ENCODE measurements at regions not wholly inside any gene's neighbourhood (a gene's known extent, or its start where the extent isn't known, plus 50 kb on each side); places are given as distances from the start of the nearest gene placed in this dataset.

DNA sequence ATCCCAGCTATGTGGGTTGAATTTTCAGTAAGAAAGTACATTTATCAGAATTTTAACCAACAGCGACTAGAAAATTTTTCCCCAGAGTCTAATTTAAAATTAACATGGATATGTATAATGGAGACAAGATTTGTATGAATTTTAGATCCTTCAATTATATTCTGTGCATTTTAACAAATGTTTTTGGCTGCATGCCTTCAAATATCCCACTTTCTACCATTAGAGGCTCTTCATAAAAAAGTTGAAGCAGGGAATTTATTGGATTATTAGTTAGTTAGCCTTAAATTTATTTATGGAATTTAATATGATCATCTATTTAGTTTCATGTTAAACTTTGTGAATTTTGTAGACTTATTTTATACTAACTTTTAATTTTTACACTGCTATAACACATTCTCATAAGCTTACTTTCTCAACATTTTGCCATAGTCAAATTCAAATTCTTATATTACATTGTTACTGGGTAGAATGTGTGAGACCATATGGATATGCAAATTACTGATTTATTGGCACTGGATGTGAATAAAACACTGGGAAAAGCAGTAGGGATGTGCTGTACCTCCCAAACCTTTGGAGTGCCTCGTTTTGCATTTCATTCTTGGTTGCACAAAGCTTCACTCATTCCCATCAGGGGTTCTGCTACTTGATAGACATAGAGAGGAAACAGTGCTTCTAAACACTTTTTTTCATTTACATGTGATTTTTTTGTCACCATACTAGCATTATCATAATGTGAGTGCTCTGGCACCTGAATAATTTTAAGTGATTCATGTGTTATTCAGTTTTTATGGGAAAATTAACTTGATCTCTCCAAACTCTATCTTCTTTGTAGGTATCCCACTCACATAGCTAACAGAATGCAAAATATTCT lies 491.8 kb upstream of the COX7C start:
- H3K9ac ChIP-seq (ENCODE audit: control insufficient read depth, insufficient read depth, low read length): no peak overlapping the region
- FAIRE-seq: no peak
- DNase-seq (ENCODE audit: low read depth, low spot score): no peak
- intact Hi-C loops (cut with micrococcal nuclease; ENCODE audit: unreplicated experiment) (no loop called here), in situ Hi-C loops (cut with MboI) (no loop called here)
- H3K4me2 ChIP-seq (ENCODE audit: control insufficient read depth, insufficient read depth): no peak overlapping the region
- H3K79me2 ChIP-seq (ENCODE audit: control insufficient read depth, insufficient read depth, low read length): no peaks in the 10 kb centered on the region
- 0% methylated on average over 2 of the region's 2 CpGs for WGBS (ENCODE audit: insufficient coverage, insufficient replicate concordance, low lambda C conversion rate, missing lambda C conversion rate)
- CTCF ChIA-PET: no interaction called here
- no peaks in the 10 kb centered on the region for H3K36me3 ChIP-seq (ENCODE audit: control insufficient read depth in 2 of 2, insufficient read depth in 2 of 2, low read length in 1 of 2)
- H3K4me3 ChIP-seq: no peak overlapping the region
- no peak for ATAC-seq
- H3K27ac ChIP-seq (ENCODE audit: control insufficient read depth, insufficient read depth): no peak overlapping the region
- H2AFZ ChIP-seq (ENCODE audit: control insufficient read depth, low read depth, low read length): no peak overlapping the region
- no peaks in the 10 kb centered on the region for H3K9me3 ChIP-seq (replicated peaks; ENCODE audit: control insufficient read depth, insufficient read depth, low read length)
- H4K20me1 ChIP-seq (ENCODE audit: control insufficient read depth, insufficient read depth): no peaks in the 10 kb centered on the region
- no TSS peak for BruUV-seq (replicated peaks)
- no peaks in the 10 kb centered on the region for H3K27me3 ChIP-seq (replicated peaks in 1 of 2; ENCODE audit: control insufficient read depth in 2 of 2, insufficient read depth in 2 of 2, low read length in 1 of 2)
- TF ChIP-seq, protein P1, sequence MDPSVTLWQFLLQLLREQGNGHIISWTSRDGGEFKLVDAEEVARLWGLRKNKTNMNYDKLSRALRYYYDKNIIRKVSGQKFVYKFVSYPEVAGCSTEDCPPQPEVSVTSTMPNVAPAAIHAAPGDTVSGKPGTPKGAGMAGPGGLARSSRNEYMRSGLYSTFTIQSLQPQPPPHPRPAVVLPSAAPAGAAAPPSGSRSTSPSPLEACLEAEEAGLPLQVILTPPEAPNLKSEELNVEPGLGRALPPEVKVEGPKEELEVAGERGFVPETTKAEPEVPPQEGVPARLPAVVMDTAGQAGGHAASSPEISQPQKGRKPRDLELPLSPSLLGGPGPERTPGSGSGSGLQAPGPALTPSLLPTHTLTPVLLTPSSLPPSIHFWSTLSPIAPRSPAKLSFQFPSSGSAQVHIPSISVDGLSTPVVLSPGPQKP (IDR thresholded peaks at IDR 0.05; ENCODE audit: low read depth, low read length): no peak
- TF ChIP-seq TCF12 (IDR thresholded peaks at IDR 0.05; ENCODE audit: low read depth, low read length): no peak
- TF ChIP-seq MEF2A (IDR thresholded peaks at IDR 0.05; ENCODE audit: insufficient read depth, low read depth, low read length): no peak
- TF ChIP-seq SRF (IDR thresholded peaks at IDR 0.05; ENCODE audit: low read depth in 2 of 2, low read length in 2 of 2): no peak
- TF ChIP-seq TARDBP (IDR thresholded peaks at IDR 0.05; ENCODE audit: borderline replicate concordance): no peak
- TF ChIP-seq RFX5 (IDR thresholded peaks at IDR 0.05; ENCODE audit: low read depth, low read length): no peak
- TF ChIP-seq CHD2 (IDR thresholded peaks at IDR 0.05; ENCODE audit: borderline replicate concordance, low read depth, low read length): no peak
- no peak for TF ChIP-seq SMAD1 (IDR thresholded peaks at IDR 0.05; ENCODE audit: low read depth, partially characterized antibody)
- RAD21 ChIA-PET (ENCODE audit: unreplicated experiment): no interaction called here
- SMC1A ChIA-PET (ENCODE audit: uncharacterized antibody, unreplicated experiment): interaction anchor here (0.9 to 1.3 kb wide), 2 partner anchors 9 to 11 kb away, joined by 3 read pairs; no protein-coding TSS in a partner anchor
- no peaks in the 10 kb centered on the region for H3K4me1 ChIP-seq (ENCODE audit: control insufficient read depth, insufficient read depth, low read length)
- POLR2A ChIA-PET: no interaction called here
